CD4-positive, alpha-beta T cell (primary cell): ENCODE measurements at regions not wholly inside any gene's neighbourhood (a gene's known extent, or its start where the extent isn't known, plus 50 kb on each side); places are given as distances from the start of the nearest gene placed in this dataset.

ENCODE experiments used
- ATAC-seq: fragments of 200-7000 bp; cut with Tn5 transposase; one replicate; pipeline ENCODE4 v1.10.0; 2022; ENCODE audit warnings: mild to moderate bottlenecking; ENCODE audit not compliant: poor library complexity
- CTCF ChIA-PET: fragments of 350-600 bp; sonication (Branson Sonifier 250); formaldehyde crosslinking; loops from one replicate; lab custom pipeline; 2021; ENCODE audit warnings: antibody characterized with exemption, inconsistent platforms; lab: Charles Lee
- POLR2A ChIA-PET: fragments of 350-600 bp; sonication (Branson Sonifier 250); formaldehyde crosslinking; loops from one replicate; lab custom pipeline; 2021; ENCODE audit warnings: antibody characterized with exemption, inconsistent platforms; lab: Charles Lee
- DNase-seq, 14 experiments: peaks; one replicate each; pipeline ENCODE4 v3.0.0-alpha.2; 2013 to 2020; ENCODE audit warnings: mixed read lengths in 2 of 14
- H3K27ac ChIP-seq, 2 donors: one replicate each; pipeline versions ENCODE4 v1.5.1 to v1.7.0; 2013; ENCODE audit warnings: low read length in 2 of 2, low read depth in 1 of 2, mild to moderate bottlenecking in 1 of 2
- H3K27me3 ChIP-seq, 2 experiments: 1 replicate in 1 of 2; 2 replicates in 1 of 2; pipeline versions ENCODE4 v1.6.1 to v1.7.0; 2013; ENCODE audit warnings: low read length in 2 of 2, control low read depth in 1 of 2, mild to moderate bottlenecking in 1 of 2, moderate library complexity in 1 of 2; ENCODE audit not compliant: insufficient read depth in 2 of 2, control insufficient read depth in 1 of 2
- H3K36me3 ChIP-seq: one replicate; pipeline ENCODE4 v1.6.1; 2013; ENCODE audit warnings: low read length, control low read depth; ENCODE audit not compliant: insufficient read depth
- H3K4me1 ChIP-seq: one replicate; pipeline ENCODE4 v1.6.1; 2013; ENCODE audit warnings: low read length, control low read depth; ENCODE audit not compliant: insufficient read depth
- H3K4me3 ChIP-seq: one replicate; pipeline ENCODE4 v1.5.1; 2013; ENCODE audit warnings: mild to moderate bottlenecking, low read length, moderate library complexity
- H3K9me3 ChIP-seq, 2 experiments: 1 replicate in 1 of 2; 2 replicates in 1 of 2; pipeline versions ENCODE4 v1.6.1 to v1.7.0; 2013; ENCODE audit warnings: low read length in 2 of 2, mild to moderate bottlenecking in 2 of 2, control low read depth in 1 of 2, moderate library complexity in 1 of 2; ENCODE audit not compliant: control insufficient read depth in 1 of 2, insufficient read depth in 1 of 2
- H3K27ac Mint-ChIP-seq: one replicate; pipeline ENCODE4 v1.8.0; 2020; ENCODE audit warnings: mixed read lengths
- H3K27me3 Mint-ChIP-seq: one replicate; pipeline ENCODE4 v1.8.0; 2021; ENCODE audit warnings: mixed read lengths
- H3K36me3 Mint-ChIP-seq: one replicate; pipeline ENCODE4 v1.8.0; 2021; ENCODE audit warnings: low read depth, mixed read lengths
- H3K4me1 Mint-ChIP-seq: one replicate; pipeline ENCODE4 v1.8.0; 2021; ENCODE audit warnings: low read depth, mixed read lengths
- H3K4me3 Mint-ChIP-seq: one replicate; pipeline ENCODE4 v1.8.0; 2020; ENCODE audit warnings: mild to moderate bottlenecking, mixed read lengths
- H3K9me3 Mint-ChIP-seq: one replicate; pipeline ENCODE4 v1.8.0; 2020; ENCODE audit warnings: mixed read lengths
- intact Hi-C, 2 experiments: fragments of 100-400 bp; cut with DNase I in 1 of 2; cut with micrococcal nuclease in 1 of 2; formaldehyde crosslinking; loops; one replicate each; pipeline versions ENCODE4 v1.15.1 to v1.9.0; 2023 to 2025; cut with DNase I, micrococcal nuclease
- TF ChIP-seq, protein P1 (sequence below): fragments of 200-600 bp; IDR thresholded peaks from one replicate; pipeline ENCODE4 v1.8.0; 2022; ENCODE audit warnings: antibody characterized with exemption, mild to moderate bottlenecking

DNA sequence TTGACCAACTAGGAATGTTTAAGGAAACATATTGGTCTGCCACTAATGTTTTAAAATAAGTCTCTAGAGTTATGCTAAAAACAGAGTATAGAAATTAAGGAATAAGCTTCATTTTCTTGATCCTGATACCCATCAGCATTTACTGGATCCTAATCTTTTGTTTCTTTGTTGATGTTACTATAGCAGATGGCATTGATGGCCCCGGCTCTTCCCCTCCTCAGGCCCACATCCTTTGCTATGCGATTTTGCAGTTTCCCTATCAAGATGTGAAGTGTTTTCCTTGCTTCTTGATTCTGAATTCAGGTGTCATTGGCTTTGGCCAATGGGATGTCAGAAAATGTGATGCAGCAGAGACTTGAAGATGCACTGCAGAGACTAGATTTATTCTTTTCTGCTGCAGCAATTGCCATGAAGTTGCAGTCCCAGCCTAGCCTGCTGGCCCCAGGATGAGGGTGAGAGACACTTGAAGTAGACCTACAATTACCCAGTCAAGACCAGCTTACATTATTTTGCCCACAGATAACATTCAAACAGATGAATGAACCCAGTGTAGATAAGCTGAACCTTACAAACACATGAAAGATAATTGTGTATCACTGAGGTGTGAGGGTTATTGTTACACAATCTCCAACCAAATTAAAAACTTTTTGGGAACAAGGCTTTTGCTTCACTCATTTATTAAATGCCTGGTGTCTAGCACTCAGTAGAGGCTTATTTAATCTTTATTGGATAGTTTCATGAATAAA lies 115.2 kb upstream of the ITGA4 start:
- POLR2A ChIA-PET, result no interaction called here
- no peak for ATAC-seq
- no peak overlapping the region for H3K4me3 ChIP-seq
- no peaks in the 10 kb centered on the region for H3K4me1 ChIP-seq
- no peaks in the 10 kb centered on the region for H3K9me3 Mint-ChIP-seq
- CTCF ChIA-PET, result no interaction called here
- H3K27ac Mint-ChIP-seq, result no peak overlapping the region
- no peaks in the 10 kb centered on the region for H3K36me3 ChIP-seq
- no peaks in the 10 kb centered on the region for H3K27me3 ChIP-seq
- no peaks in the 10 kb centered on the region for H3K27me3 Mint-ChIP-seq
- H3K4me1 Mint-ChIP-seq, result no peaks in the 10 kb centered on the region
- intact Hi-C loops, result no loop called here
- no peak for DNase-seq
- no peaks in the 10 kb centered on the region for H3K9me3 ChIP-seq
- TF ChIP-seq, protein P1, sequence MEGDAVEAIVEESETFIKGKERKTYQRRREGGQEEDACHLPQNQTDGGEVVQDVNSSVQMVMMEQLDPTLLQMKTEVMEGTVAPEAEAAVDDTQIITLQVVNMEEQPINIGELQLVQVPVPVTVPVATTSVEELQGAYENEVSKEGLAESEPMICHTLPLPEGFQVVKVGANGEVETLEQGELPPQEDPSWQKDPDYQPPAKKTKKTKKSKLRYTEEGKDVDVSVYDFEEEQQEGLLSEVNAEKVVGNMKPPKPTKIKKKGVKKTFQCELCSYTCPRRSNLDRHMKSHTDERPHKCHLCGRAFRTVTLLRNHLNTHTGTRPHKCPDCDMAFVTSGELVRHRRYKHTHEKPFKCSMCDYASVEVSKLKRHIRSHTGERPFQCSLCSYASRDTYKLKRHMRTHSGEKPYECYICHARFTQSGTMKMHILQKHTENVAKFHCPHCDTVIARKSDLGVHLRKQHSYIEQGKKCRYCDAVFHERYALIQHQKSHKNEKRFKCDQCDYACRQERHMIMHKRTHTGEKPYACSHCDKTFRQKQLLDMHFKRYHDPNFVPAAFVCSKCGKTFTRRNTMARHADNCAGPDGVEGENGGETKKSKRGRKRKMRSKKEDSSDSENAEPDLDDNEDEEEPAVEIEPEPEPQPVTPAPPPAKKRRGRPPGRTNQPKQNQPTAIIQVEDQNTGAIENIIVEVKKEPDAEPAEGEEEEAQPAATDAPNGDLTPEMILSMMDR, result no peak
- no peak overlapping the region for H3K4me3 Mint-ChIP-seq
- H3K36me3 Mint-ChIP-seq, result peaks cover 28% of the 10 kb centered on the region
- H3K27ac ChIP-seq, result no peak overlapping the region

GRCh38 chr2:181348107-181348837 lies 108.9 kb upstream of the ITGA4 start:
- H3K27ac ChIP-seq, result no peak overlapping the region
- TF ChIP-seq, protein P1, result no peak
- H3K27ac Mint-ChIP-seq, result no peak overlapping the region
- CTCF ChIA-PET, result interaction anchor here (0.7 kb wide), 1 partner anchor 129 kb away, joined by 3 read pairs; no protein-coding TSS in a partner anchor
- H3K4me1 Mint-ChIP-seq, result no peaks in the 10 kb centered on the region
- no peaks in the 10 kb centered on the region for H3K27me3 Mint-ChIP-seq
- intact Hi-C loops, result no loop called here
- DNase-seq, result no peak
- no peaks in the 10 kb centered on the region for H3K36me3 ChIP-seq
- no peaks in the 10 kb centered on the region for H3K9me3 ChIP-seq
- no peaks in the 10 kb centered on the region for H3K9me3 Mint-ChIP-seq
- peaks cover under 1% of the 10 kb centered on the region for H3K36me3 Mint-ChIP-seq
- no peak for ATAC-seq
- POLR2A ChIA-PET, result no interaction called here
- no peak overlapping the region for H3K4me3 Mint-ChIP-seq
- H3K27me3 ChIP-seq, result no peaks in the 10 kb centered on the region
- H3K4me3 ChIP-seq, result no peak overlapping the region
- H3K4me1 ChIP-seq, result no peaks in the 10 kb centered on the region

- Mint-ChIP-seq H3K27me3 (no peaks in the 10 kb centered on the region), H3K4me3 (no peak overlapping the region), H3K36me3 (no peaks in the 10 kb centered on the region), H3K9me3 (no peaks in the 10 kb centered on the region), H3K27ac (no peak overlapping the region), H3K4me1 (no peaks in the 10 kb centered on the region)
- Histone ChIP-seq H3K27ac (no peak overlapping the region), H3K4me1 (no peaks in the 10 kb centered on the region), H3K4me3 (no peak overlapping the region), H3K27me3 (no peaks in the 10 kb centered on the region), H3K9me3 (no peaks in the 10 kb centered on the region), H3K36me3 (no peaks in the 10 kb centered on the region)
- intact Hi-C loops, result no loop called here
- TF ChIP-seq, protein P1, result no peak
- POLR2A ChIA-PET, result interaction anchor here (0.9 kb wide), 1 partner anchor 40 kb away, joined by 4 read pairs; no protein-coding TSS in a partner anchor
- CTCF ChIA-PET, result interaction anchor here (1.1 kb wide), 1 partner anchor 9 kb away, joined by 3 read pairs; no protein-coding TSS in a partner anchor
- no peak for ATAC-seq
- DNase-seq, result no peak
Measured at GRCh38 chr2:181352158-181352557, 105.0 kb upstream of the ITGA4 start.
